ENCODE measurements at regions not wholly inside any gene's neighbourhood (a gene's known extent, or its start where the extent isn't known, plus 50 kb on each side); places are given as distances from the start of the nearest gene placed in this dataset.

GRCh38 chr18:77736842-77737241 is 487.2 kb downstream of the GALR1 start:
- Histone ChIP-seq H2AFZ (ENCODE audit: low read depth, low read length) (no peak overlapping the region), H3K18ac (ENCODE audit: low read depth in 1 of 2, low read length in 2 of 2) (no peak overlapping the region), H3K9ac (ENCODE audit: low read length) (no peak overlapping the region), H4K8ac (ENCODE audit: low read length) (no peak overlapping the region), H2AK5ac (ENCODE audit: low read length, severe bottlenecking) (no peak overlapping the region), H2BK5ac (ENCODE audit: low read depth, low read length, poor library complexity, severe bottlenecking) (no peak overlapping the region), H2BK12ac (ENCODE audit: low read length in 2 of 2) (no peak overlapping the region), H3K4ac (ENCODE audit: low read depth in 1 of 2, low read length in 2 of 2) (no peak overlapping the region), H3K14ac (ENCODE audit: low read length in 2 of 2) (no peak overlapping the region), H3K4me1 (ENCODE audit: control insufficient read depth, insufficient read depth, low read depth, low read length) (no peaks in the 10 kb centered on the region), H3K9me3 (ENCODE audit: control insufficient read depth, low read length) (no peaks in the 10 kb centered on the region), H3K4me3 (ENCODE audit: insufficient read depth in 1 of 2, low read depth in 1 of 2, low read length in 2 of 2) (no peak overlapping the region), H3K27ac (ENCODE audit: low read length, poor library complexity, severe bottlenecking) (no peak overlapping the region), H3K4me2 (ENCODE audit: low read length, poor library complexity, severe bottlenecking) (no peak overlapping the region), H3K27me3 (ENCODE audit: control insufficient read depth in 1 of 2, insufficient read depth in 1 of 2, low read length in 2 of 2) (peaks cover 0 to 4% of the 10 kb centered on the region in 2 experiments), H3K79me1 (replicated peaks; ENCODE audit: low read length, poor library complexity, severe bottlenecking) (no peaks in the 10 kb centered on the region), H3K36me3 (ENCODE audit: control insufficient read depth in 1 of 2, insufficient read depth in 2 of 2, low read depth in 1 of 2, low read length in 2 of 2) (no peaks in the 10 kb centered on the region), H2BK120ac (ENCODE audit: low read depth, low read length) (no peak overlapping the region), H2BK15ac (ENCODE audit: low read depth, poor library complexity, severe bottlenecking) (no peak overlapping the region), H3K23ac (ENCODE audit: low read length in 2 of 2) (no peak overlapping the region), H4K91ac (ENCODE audit: low read length) (no peak overlapping the region)
- no peak for DNase-seq
- WGBS: 73% methylated on average over 3 of the region's 4 CpGs

GRCh38 chr18:77737405-77737804 is 487.8 kb downstream of the GALR1 start:
- Histone ChIP-seq H3K27ac (ENCODE audit: low read length, poor library complexity, severe bottlenecking) (no peak overlapping the region), H2BK5ac (ENCODE audit: low read depth, low read length, poor library complexity, severe bottlenecking) (no peak overlapping the region), H3K14ac (ENCODE audit: low read length in 2 of 2) (no peak overlapping the region), H2AK5ac (ENCODE audit: low read length, severe bottlenecking) (no peak overlapping the region), H4K8ac (ENCODE audit: low read length) (no peak overlapping the region), H3K27me3 (ENCODE audit: control insufficient read depth in 1 of 2, insufficient read depth in 1 of 2, low read length in 2 of 2) (peaks cover 0 to 4% of the 10 kb centered on the region in 2 experiments), H3K9ac (ENCODE audit: low read length) (no peak overlapping the region), H3K18ac (ENCODE audit: low read depth in 1 of 2, low read length in 2 of 2) (no peak overlapping the region), H3K9me3 (ENCODE audit: control insufficient read depth, low read length) (no peaks in the 10 kb centered on the region), H3K36me3 (ENCODE audit: control insufficient read depth in 1 of 2, insufficient read depth in 2 of 2, low read depth in 1 of 2, low read length in 2 of 2) (no peaks in the 10 kb centered on the region), H3K4me3 (ENCODE audit: insufficient read depth in 1 of 2, low read depth in 1 of 2, low read length in 2 of 2) (no peak overlapping the region), H2BK12ac (ENCODE audit: low read length in 2 of 2) (no peak overlapping the region), H2AFZ (ENCODE audit: low read depth, low read length) (no peak overlapping the region), H4K91ac (ENCODE audit: low read length) (no peak overlapping the region), H3K4ac (ENCODE audit: low read depth in 1 of 2, low read length in 2 of 2) (no peak overlapping the region), H2BK15ac (ENCODE audit: low read depth, poor library complexity, severe bottlenecking) (no peak overlapping the region), H3K23ac (ENCODE audit: low read length in 2 of 2) (no peak overlapping the region), H2BK120ac (ENCODE audit: low read depth, low read length) (no peak overlapping the region), H3K79me1 (replicated peaks; ENCODE audit: low read length, poor library complexity, severe bottlenecking) (no peaks in the 10 kb centered on the region), H3K4me2 (ENCODE audit: low read length, poor library complexity, severe bottlenecking) (no peak overlapping the region), H3K4me1 (ENCODE audit: control insufficient read depth, insufficient read depth, low read depth, low read length) (no peaks in the 10 kb centered on the region)
- no peak for DNase-seq
- 58% methylated on average over 7 of the region's 7 CpGs for WGBS

- H3K27me3 ChIP-seq (ENCODE audit: control insufficient read depth in 1 of 2, insufficient read depth in 1 of 2, low read length in 2 of 2): peaks cover 0 to 14% of the 10 kb centered on the region in 2 experiments
Measured at GRCh38 chr18:77749089-77749488, 499.4 kb downstream of the GALR1 start.

GRCh38 chr18:77750006-77750405 is 500.4 kb downstream of the GALR1 start:
- H3K9ac ChIP-seq (ENCODE audit: low read length): no peak overlapping the region
- no peak overlapping the region for H3K4me2 ChIP-seq (ENCODE audit: low read length, poor library complexity, severe bottlenecking)
- H2AK5ac ChIP-seq (ENCODE audit: low read length, severe bottlenecking): no peak overlapping the region
- no peak overlapping the region for H3K18ac ChIP-seq (ENCODE audit: low read depth in 1 of 2, low read length in 2 of 2)
- no peaks in the 10 kb centered on the region for H3K9me3 ChIP-seq (ENCODE audit: control insufficient read depth, low read length)
- H2BK12ac ChIP-seq (ENCODE audit: low read length in 2 of 2): no peak overlapping the region
- no peak overlapping the region for H3K4me3 ChIP-seq (ENCODE audit: insufficient read depth in 1 of 2, low read depth in 1 of 2, low read length in 2 of 2)
- no peak overlapping the region for H2AFZ ChIP-seq (ENCODE audit: low read depth, low read length)
- H3K14ac ChIP-seq (ENCODE audit: low read length in 2 of 2): no peak overlapping the region
- no peak overlapping the region for H4K91ac ChIP-seq (ENCODE audit: low read length)
- no peak overlapping the region for H3K4ac ChIP-seq (ENCODE audit: low read depth in 1 of 2, low read length in 2 of 2)
- H3K23ac ChIP-seq (ENCODE audit: low read length in 2 of 2): no peak overlapping the region
- H4K8ac ChIP-seq (ENCODE audit: low read length): no peak overlapping the region
- no peak for DNase-seq
- H3K36me3 ChIP-seq (ENCODE audit: control insufficient read depth in 1 of 2, insufficient read depth in 2 of 2, low read depth in 1 of 2, low read length in 2 of 2): no peaks in the 10 kb centered on the region
- H3K27ac ChIP-seq (ENCODE audit: low read length, poor library complexity, severe bottlenecking): no peak overlapping the region
- 90% methylated on average over 6 of the region's 7 CpGs for WGBS
- no peak overlapping the region for H2BK15ac ChIP-seq (ENCODE audit: low read depth, poor library complexity, severe bottlenecking)
- no peaks in the 10 kb centered on the region for H3K79me1 ChIP-seq (replicated peaks; ENCODE audit: low read length, poor library complexity, severe bottlenecking)
- H2BK5ac ChIP-seq (ENCODE audit: low read depth, low read length, poor library complexity, severe bottlenecking): no peak overlapping the region
- H3K4me1 ChIP-seq (ENCODE audit: control insufficient read depth, insufficient read depth, low read depth, low read length): no peaks in the 10 kb centered on the region
- H3K27me3 ChIP-seq (ENCODE audit: control insufficient read depth in 1 of 2, insufficient read depth in 1 of 2, low read length in 2 of 2): peaks cover 0 to 14% of the 10 kb centered on the region in 2 experiments
- no peak overlapping the region for H2BK120ac ChIP-seq (ENCODE audit: low read depth, low read length)

More at GRCh38 chr18:77749089-77749488, 499.4 kb downstream of the GALR1 start:
- no peak overlapping the region for H3K9ac ChIP-seq (ENCODE audit: low read length)
- H2AFZ ChIP-seq (ENCODE audit: low read depth, low read length): no peak overlapping the region
- no peak overlapping the region for H4K8ac ChIP-seq (ENCODE audit: low read length)
- WGBS: 24% methylated on average over 6 of the region's 6 CpGs
- H3K4me3 ChIP-seq (ENCODE audit: insufficient read depth in 1 of 2, low read depth in 1 of 2, low read length in 2 of 2): no peak overlapping the region
- no peaks in the 10 kb centered on the region for H3K4me1 ChIP-seq (ENCODE audit: control insufficient read depth, insufficient read depth, low read depth, low read length)
- DNase-seq: no peak
- H2BK120ac ChIP-seq (ENCODE audit: low read depth, low read length): no peak overlapping the region
- H4K91ac ChIP-seq (ENCODE audit: low read length): no peak overlapping the region
- no peak overlapping the region for H2AK5ac ChIP-seq (ENCODE audit: low read length, severe bottlenecking)
- no peak overlapping the region for H2BK5ac ChIP-seq (ENCODE audit: low read depth, low read length, poor library complexity, severe bottlenecking)
- H3K23ac ChIP-seq (ENCODE audit: low read length in 2 of 2): no peak overlapping the region
- H3K18ac ChIP-seq (ENCODE audit: low read depth in 1 of 2, low read length in 2 of 2): no peak overlapping the region
- H3K79me1 ChIP-seq (replicated peaks; ENCODE audit: low read length, poor library complexity, severe bottlenecking): no peaks in the 10 kb centered on the region
- no peaks in the 10 kb centered on the region for H3K9me3 ChIP-seq (ENCODE audit: control insufficient read depth, low read length)
- no peak overlapping the region for H2BK15ac ChIP-seq (ENCODE audit: low read depth, poor library complexity, severe bottlenecking)
- H3K27ac ChIP-seq (ENCODE audit: low read length, poor library complexity, severe bottlenecking): no peak overlapping the region
- H3K14ac ChIP-seq (ENCODE audit: low read length in 2 of 2): no peak overlapping the region
- no peak overlapping the region for H2BK12ac ChIP-seq (ENCODE audit: low read length in 2 of 2)
- no peak overlapping the region for H3K4ac ChIP-seq (ENCODE audit: low read depth in 1 of 2, low read length in 2 of 2)
- no peaks in the 10 kb centered on the region for H3K36me3 ChIP-seq (ENCODE audit: control insufficient read depth in 1 of 2, insufficient read depth in 2 of 2, low read depth in 1 of 2, low read length in 2 of 2)
- no peak overlapping the region for H3K4me2 ChIP-seq (ENCODE audit: low read length, poor library complexity, severe bottlenecking)

Measured in mesenchymal stem cell (in vitro differentiated cells and primary cell).